Fibroblast of lung (primary cell): ENCODE measurements at regions not wholly inside any gene's neighbourhood (a gene's known extent, or its start where the extent isn't known, plus 50 kb on each side); places are given as distances from the start of the nearest gene placed in this dataset.
A peak's percentile ranks its signal among the peaks of the same experiment; 100 is the strongest.

ENCODE experiments used
- DNase-seq, 2 donors: peaks; one replicate each; pipeline versions ENCODE4 v3.0.0 to v3.0.0-alpha.2; 2010; ENCODE audit warnings: low read depth in 2 of 2
- H2AFZ ChIP-seq: 2 replicates; pipeline ENCODE4 v1.5.1; 2012; ENCODE audit warnings: low read length, control low read depth, inconsistent platforms
- H3K27ac ChIP-seq: 2 replicates; pipeline ENCODE4 v1.5.1; 2011; ENCODE audit warnings: low read length, control low read depth; ENCODE audit not compliant: insufficient read depth
- H3K27me3 ChIP-seq: 2 replicates; pipeline ENCODE4 v1.5.1; 2011; ENCODE audit warnings: mild to moderate bottlenecking, low read length; ENCODE audit not compliant: control insufficient read depth, insufficient read depth
- H3K36me3 ChIP-seq: 2 replicates; pipeline ENCODE4 v1.5.1; 2011; ENCODE audit warnings: low read length; ENCODE audit not compliant: control insufficient read depth, insufficient read depth
- H3K4me1 ChIP-seq: 2 replicates; pipeline ENCODE4 v1.5.1; 2011; ENCODE audit warnings: low read length; ENCODE audit not compliant: control insufficient read depth, insufficient read depth; ENCODE audit errors: extremely low read depth
- H3K4me2 ChIP-seq: 2 replicates; pipeline ENCODE4 v1.5.1; 2011; ENCODE audit warnings: low read length, control low read depth; ENCODE audit not compliant: insufficient read depth; ENCODE audit errors: extremely low read depth
- H3K4me3 ChIP-seq, 4 experiments: fragments of 200-600 bp in 1 of 4; sonication (generic) in 1 of 4; replicated peaks in 1 of 4; 2 replicates each; pipeline ENCODE4 v1.5.1; 2011 to 2016; ENCODE audit warnings: low read length in 4 of 4, low read depth in 3 of 4, mild to moderate bottlenecking in 3 of 4, control low read depth in 2 of 4, inconsistent platforms in 1 of 4, mixed read lengths in 1 of 4; ENCODE audit not compliant: insufficient read depth in 1 of 4; ENCODE audit errors: control extremely low read depth in 1 of 4
- H3K79me2 ChIP-seq: 2 replicates; pipeline ENCODE4 v1.5.1; 2012; ENCODE audit warnings: mild to moderate bottlenecking, low read length, inconsistent platforms; ENCODE audit not compliant: control insufficient read depth, insufficient read depth
- H3K9ac ChIP-seq: 2 replicates; pipeline ENCODE4 v1.5.1; 2011; ENCODE audit warnings: mild to moderate bottlenecking, low read length, control low read depth; ENCODE audit not compliant: insufficient read depth
- H3K9me3 ChIP-seq: 2 replicates; pipeline ENCODE4 v1.5.1; 2012; ENCODE audit warnings: low read depth, low read length; ENCODE audit not compliant: control insufficient read depth, insufficient read depth
- H4K20me1 ChIP-seq: 2 replicates; pipeline ENCODE4 v1.5.1; 2011; ENCODE audit warnings: low read length; ENCODE audit not compliant: control insufficient read depth, insufficient read depth; ENCODE audit errors: extremely low read depth
- EZH2 ChIP-seq: IDR thresholded peaks from 2 replicates; pipeline ENCODE4 v1.5.1; 2012; ENCODE audit warnings: low read length, control low read depth, mild to moderate bottlenecking; ENCODE audit errors: missing control alignments
- TF ChIP-seq, protein P1 (sequence below), 2 donors: IDR thresholded peaks in 1 of 2; conservative IDR thresholded peaks in 1 of 2; 1 replicate in 1 of 2; 2 replicates in 1 of 2; pipeline ENCODE4 v1.5.1; 2011 to 2012; ENCODE audit warnings: low read length in 2 of 2, control low read depth in 1 of 2, inconsistent platforms in 1 of 2, low read depth in 1 of 2, mild to moderate bottlenecking in 1 of 2

DNA sequence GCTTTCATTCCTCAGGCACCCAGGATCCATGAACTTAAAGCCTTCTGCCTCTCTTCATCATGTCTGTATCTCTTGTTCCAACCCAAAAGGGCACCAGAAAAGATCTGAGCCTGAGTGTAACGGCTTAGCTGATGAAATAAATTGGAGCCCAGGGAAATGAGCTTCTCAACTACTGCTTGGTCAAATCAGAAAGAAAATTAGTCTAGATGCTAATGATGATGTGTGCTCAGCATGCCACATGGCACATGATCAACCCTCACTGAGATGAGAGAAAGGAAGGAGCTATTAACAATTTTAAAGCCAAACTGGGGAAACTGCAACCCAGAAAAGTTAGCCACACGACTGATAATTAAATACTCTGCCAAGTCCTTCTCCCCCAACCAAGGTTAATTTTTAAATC, 325.7 kb downstream of the CNTN3 start:
- DNase-seq, result no peak
- Histone ChIP-seq H4K20me1 (no peaks in the 10 kb centered on the region), H3K4me3 (no peak overlapping the region), H2AFZ (no peak overlapping the region), H3K9ac (no peak overlapping the region), H3K79me2 (no peaks in the 10 kb centered on the region), H3K27me3 (no peaks in the 10 kb centered on the region), H3K9me3 (no peaks in the 10 kb centered on the region), H3K27ac (no peak overlapping the region), H3K36me3 (no peaks in the 10 kb centered on the region), H3K4me2 (no peak overlapping the region), H3K4me1 (no peaks in the 10 kb centered on the region)
- TF ChIP-seq EZH2, result no peak
- TF ChIP-seq, protein P1, sequence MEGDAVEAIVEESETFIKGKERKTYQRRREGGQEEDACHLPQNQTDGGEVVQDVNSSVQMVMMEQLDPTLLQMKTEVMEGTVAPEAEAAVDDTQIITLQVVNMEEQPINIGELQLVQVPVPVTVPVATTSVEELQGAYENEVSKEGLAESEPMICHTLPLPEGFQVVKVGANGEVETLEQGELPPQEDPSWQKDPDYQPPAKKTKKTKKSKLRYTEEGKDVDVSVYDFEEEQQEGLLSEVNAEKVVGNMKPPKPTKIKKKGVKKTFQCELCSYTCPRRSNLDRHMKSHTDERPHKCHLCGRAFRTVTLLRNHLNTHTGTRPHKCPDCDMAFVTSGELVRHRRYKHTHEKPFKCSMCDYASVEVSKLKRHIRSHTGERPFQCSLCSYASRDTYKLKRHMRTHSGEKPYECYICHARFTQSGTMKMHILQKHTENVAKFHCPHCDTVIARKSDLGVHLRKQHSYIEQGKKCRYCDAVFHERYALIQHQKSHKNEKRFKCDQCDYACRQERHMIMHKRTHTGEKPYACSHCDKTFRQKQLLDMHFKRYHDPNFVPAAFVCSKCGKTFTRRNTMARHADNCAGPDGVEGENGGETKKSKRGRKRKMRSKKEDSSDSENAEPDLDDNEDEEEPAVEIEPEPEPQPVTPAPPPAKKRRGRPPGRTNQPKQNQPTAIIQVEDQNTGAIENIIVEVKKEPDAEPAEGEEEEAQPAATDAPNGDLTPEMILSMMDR (conservative IDR thresholded peaks at IDR 0.05 in 1 of 2, IDR thresholded peaks at IDR 0.05 in 1 of 2; ENCODE audit: low read depth in 1 of 2, low read length in 2 of 2), result no peak

DNA sequence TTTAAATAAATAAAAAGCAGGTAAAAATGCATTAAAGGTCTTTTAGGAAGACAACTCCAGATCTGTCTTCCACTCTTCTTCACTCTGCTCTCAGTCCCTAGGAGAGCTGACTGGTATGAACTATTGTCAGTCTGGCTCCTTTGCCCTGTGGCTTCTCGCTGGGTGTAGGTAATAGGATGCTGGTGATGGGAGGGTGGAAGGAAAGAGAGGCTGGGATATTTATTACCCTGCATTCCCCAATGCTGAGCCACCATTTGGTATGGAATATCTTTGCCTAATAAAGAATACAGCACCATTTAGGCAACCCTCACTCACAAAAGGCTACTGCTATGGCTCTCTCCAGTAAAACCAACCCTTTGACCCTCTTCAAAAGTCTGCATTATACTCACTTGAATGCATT, 326.9 kb downstream of the CNTN3 start:
- no peak overlapping the region for H3K4me3 ChIP-seq
- DNase-seq, result no peak
- H2AFZ ChIP-seq, result no peak overlapping the region
- H4K20me1 ChIP-seq, result no peaks in the 10 kb centered on the region
- no peaks in the 10 kb centered on the region for H3K79me2 ChIP-seq
- TF ChIP-seq, protein P1 (conservative IDR thresholded peaks at IDR 0.05 in 1 of 2, IDR thresholded peaks at IDR 0.05 in 1 of 2; ENCODE audit: low read depth in 1 of 2, low read length in 2 of 2), result no peak
- no peak for TF ChIP-seq EZH2
- H3K9ac ChIP-seq, result no peak overlapping the region
- H3K27me3 ChIP-seq, result no peaks in the 10 kb centered on the region
- no peak overlapping the region for H3K4me2 ChIP-seq
- no peaks in the 10 kb centered on the region for H3K4me1 ChIP-seq
- H3K36me3 ChIP-seq, result no peaks in the 10 kb centered on the region
- no peak overlapping the region for H3K27ac ChIP-seq
- H3K9me3 ChIP-seq, result no peaks in the 10 kb centered on the region

DNA sequence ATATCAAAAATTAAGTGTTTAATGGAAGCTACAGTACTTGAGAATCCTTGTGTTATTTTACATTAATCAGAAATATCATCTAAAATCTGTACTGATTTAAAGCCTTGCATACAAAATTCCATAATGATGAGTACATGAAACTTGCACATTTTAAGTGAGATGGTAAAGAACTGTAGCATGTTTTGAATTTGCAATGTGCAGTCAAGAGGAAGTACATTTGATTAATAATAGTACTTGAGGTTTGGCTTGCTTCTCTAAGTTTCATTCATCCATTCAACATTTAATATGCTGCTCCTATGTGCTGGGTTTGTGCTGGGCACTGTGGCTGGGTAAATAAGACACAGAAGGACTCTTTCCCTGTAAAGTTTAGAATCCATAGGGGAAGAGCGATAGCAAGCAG, 332.3 kb downstream of the CNTN3 start:
- Histone ChIP-seq H3K4me1 (no peaks in the 10 kb centered on the region), H3K9me3 (no peaks in the 10 kb centered on the region), H3K9ac (no peak overlapping the region), H3K27me3 (no peaks in the 10 kb centered on the region), H3K79me2 (no peaks in the 10 kb centered on the region), H3K27ac (no peak overlapping the region), H3K36me3 (no peaks in the 10 kb centered on the region), H3K4me2 (no peak overlapping the region), H4K20me1 (no peaks in the 10 kb centered on the region), H3K4me3 (no peak overlapping the region), H2AFZ (no peak overlapping the region)
- peak in 1 of 2 donors; percentile 34 for DNase-seq
- TF ChIP-seq EZH2, result no peak
- TF ChIP-seq, protein P1 (conservative IDR thresholded peaks at IDR 0.05 in 1 of 2, IDR thresholded peaks at IDR 0.05 in 1 of 2; ENCODE audit: low read depth in 1 of 2, low read length in 2 of 2), result no peak
